ENCODE measurements at regions not wholly inside any gene's neighbourhood (a gene's known extent, or its start where the extent isn't known, plus 50 kb on each side); places are given as distances from the start of the nearest gene placed in this dataset.

GRCh38 chr6:165045631-165046030, 263.8 kb downstream of the C6orf118 start:
- no peak for DNase-seq (ENCODE audit: low spot score)
- no peak for ATAC-seq (ENCODE audit: low FRiP score)
- TF ChIP-seq, protein P1, sequence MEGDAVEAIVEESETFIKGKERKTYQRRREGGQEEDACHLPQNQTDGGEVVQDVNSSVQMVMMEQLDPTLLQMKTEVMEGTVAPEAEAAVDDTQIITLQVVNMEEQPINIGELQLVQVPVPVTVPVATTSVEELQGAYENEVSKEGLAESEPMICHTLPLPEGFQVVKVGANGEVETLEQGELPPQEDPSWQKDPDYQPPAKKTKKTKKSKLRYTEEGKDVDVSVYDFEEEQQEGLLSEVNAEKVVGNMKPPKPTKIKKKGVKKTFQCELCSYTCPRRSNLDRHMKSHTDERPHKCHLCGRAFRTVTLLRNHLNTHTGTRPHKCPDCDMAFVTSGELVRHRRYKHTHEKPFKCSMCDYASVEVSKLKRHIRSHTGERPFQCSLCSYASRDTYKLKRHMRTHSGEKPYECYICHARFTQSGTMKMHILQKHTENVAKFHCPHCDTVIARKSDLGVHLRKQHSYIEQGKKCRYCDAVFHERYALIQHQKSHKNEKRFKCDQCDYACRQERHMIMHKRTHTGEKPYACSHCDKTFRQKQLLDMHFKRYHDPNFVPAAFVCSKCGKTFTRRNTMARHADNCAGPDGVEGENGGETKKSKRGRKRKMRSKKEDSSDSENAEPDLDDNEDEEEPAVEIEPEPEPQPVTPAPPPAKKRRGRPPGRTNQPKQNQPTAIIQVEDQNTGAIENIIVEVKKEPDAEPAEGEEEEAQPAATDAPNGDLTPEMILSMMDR (IDR thresholded peaks at IDR 0.05), result no peak

- TF ChIP-seq, protein P1 (IDR thresholded peaks at IDR 0.05), result no peak
- no peak for ATAC-seq (ENCODE audit: low FRiP score)
- no peak for DNase-seq (ENCODE audit: low spot score)
Observed at GRCh38 chr6:165042912-165043311, 266.5 kb downstream of the C6orf118 start.

DNA sequence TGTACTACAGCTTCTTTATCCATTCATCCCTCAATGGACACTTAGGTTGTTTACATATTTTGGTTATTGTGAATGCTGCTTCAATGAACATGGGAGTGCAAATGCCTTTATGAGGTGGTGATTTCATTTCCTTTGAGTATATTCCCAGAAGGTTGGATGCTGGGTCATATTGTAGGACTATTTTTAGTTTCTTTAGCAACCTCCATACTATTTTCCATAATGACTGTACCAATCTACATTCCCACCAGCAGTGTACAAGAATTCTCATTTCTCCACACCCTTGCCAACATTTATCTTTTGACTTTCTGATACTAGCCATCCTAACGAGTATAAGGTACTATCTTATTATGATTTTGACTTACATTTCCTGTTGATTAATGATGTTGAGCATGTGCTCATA, 269.0 kb downstream of the C6orf118 start:
- TF ChIP-seq, protein P1 (IDR thresholded peaks at IDR 0.05), result no peak
- DNase-seq (ENCODE audit: low spot score) (no peak), ATAC-seq (ENCODE audit: low FRiP score) (no peak)

- no peak for ATAC-seq (ENCODE audit: low FRiP score)
- no peak for DNase-seq (ENCODE audit: low spot score)
- TF ChIP-seq, protein P1 (IDR thresholded peaks at IDR 0.05), result no peak
Observed at GRCh38 chr6:165034271-165034741, 275.1 kb downstream of the C6orf118 start.

DNA sequence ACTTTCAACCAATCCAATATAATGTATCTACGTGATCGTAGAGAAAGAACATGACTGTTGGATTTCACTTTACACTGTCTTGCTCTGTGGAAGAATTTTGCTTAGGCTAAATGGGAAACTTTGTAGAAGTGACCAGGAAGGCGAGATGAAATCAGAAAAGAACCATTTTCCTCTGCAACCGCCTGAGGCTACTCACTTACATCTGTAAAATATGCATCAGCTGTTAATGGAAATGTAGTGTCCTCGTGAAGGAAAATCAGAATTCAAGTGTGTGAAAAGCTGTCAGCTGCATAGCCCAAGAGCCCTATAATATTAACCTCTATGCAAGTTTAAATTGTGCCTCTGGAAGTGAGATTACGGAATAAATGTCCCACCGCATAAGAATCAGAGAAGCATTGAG, 277.9 kb downstream of the C6orf118 start:
- DNase-seq (ENCODE audit: low spot score) (no peak), ATAC-seq (ENCODE audit: low FRiP score) (no peak)
- TF ChIP-seq, protein P1 (IDR thresholded peaks at IDR 0.05), result no peak

DNA sequence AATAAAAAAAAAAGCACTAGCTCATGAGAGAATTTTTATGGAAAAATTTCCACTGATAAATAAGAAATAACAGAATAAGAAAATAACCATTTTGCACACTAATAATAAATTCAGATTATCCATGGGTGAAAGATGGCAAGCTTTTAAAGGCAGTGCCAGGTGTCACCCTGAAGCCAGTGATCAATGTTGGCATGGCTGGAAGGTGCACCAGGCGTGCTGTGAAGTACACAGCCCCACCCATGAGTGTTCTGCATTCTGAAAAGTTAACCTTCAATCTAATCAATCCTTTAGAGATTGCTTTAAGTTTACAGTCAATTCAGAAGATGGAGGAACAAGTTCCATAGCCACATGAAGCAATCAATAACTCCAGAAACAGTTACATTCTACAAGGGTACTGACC, 284.4 kb downstream of the C6orf118 start:
- TF ChIP-seq, protein P1 (IDR thresholded peaks at IDR 0.05), result no peak
- ATAC-seq (ENCODE audit: low FRiP score) (no peak), DNase-seq (ENCODE audit: low spot score) (no peak)

DNA sequence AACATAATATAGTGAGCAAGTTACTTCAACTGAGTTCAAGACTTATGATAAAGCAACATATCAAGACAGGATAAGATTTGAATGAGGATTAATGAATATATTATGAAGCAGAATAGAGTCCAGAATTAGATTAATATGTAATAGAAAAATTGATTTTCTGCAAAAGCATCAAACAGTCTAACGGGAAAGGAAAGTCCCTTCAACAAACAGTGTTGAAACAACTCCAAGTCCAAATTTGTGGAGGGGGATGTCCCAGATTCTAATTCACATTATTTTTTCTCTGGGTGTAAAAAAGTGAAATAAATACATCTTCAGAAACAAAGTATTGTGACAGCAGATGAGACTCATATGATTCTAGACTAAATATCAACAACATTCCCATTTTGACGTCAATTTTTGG, 289.7 kb downstream of the C6orf118 start:
- TF ChIP-seq, protein P1 (IDR thresholded peaks at IDR 0.05), result no peak
- no peak for ATAC-seq (ENCODE audit: low FRiP score)
- DNase-seq (ENCODE audit: low spot score), result no peak
